ENCODE measurements at regions not wholly inside any gene's neighbourhood (a gene's known extent, or its start where the extent isn't known, plus 50 kb on each side); places are given as distances from the start of the nearest gene placed in this dataset.

DNA sequence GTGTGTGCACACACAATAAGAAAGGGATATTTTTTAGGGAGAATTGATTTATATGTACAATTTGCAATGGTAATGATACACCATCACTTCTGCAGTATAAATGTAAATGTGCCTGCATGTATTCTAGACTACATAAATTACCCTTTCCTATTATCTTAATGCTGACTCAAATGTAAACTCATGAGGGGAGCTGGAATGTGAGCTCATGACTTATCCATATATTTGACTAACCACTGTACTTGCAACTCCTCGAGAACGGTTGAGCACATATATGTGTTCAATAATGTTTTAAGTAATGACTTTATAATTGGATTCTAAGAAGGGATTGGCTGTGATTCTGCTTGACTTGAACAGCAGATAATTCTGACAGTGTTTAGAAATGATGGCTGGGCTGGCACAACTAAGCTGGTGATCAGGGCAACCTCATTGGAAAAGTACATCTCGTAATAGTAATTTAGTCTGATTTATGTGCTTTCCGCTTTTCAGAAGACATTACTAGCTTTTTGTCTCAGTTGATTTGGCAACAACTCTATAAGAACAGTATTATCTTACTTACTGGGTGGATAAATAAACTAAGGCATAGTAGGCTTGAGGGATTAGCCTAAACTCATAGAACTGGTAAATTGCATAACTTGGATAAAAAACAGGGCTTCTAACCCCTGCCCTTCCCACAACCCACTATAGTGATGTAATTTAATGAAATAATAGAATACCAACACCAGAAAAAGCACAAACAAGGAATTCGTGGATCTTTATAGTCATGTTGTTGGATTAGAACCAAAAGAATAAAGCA, 130.2 kb upstream of the SPEF2 start:
- no peak for TF ChIP-seq CTCF (IDR thresholded peaks at IDR 0.05)
- TF ChIP-seq POLR2A (IDR thresholded peaks at IDR 0.05), result no peak

All from vagina (tissue), 2 donors.